H9 (cell line): ENCODE measurements at regions not wholly inside any gene's neighbourhood (a gene's known extent, or its start where the extent isn't known, plus 50 kb on each side); places are given as distances from the start of the nearest gene placed in this dataset.

Source experiments
- DNase-seq: peaks from one replicate; pipeline ENCODE4 v3.0.0-alpha.2; 2017
- H2AFZ ChIP-seq: one replicate; pipeline ENCODE4 v1.6.1; 2013; ENCODE audit warnings: mild to moderate bottlenecking, low read length, control low read depth, moderate library complexity
- H2AK5ac ChIP-seq: 2 replicates; pipeline ENCODE4 v1.6.1; 2013; ENCODE audit warnings: low read length, control low read depth, mixed read lengths; ENCODE audit not compliant: insufficient read length
- H2BK120ac ChIP-seq: one replicate; pipeline ENCODE4 v1.6.1; 2013; ENCODE audit warnings: low read depth, mild to moderate bottlenecking, low read length, control low read depth, inconsistent platforms; ENCODE audit not compliant: poor library complexity, severe bottlenecking
- H2BK12ac ChIP-seq: 2 replicates; pipeline ENCODE4 v1.6.1; 2013; ENCODE audit warnings: low read length, control low read depth, mixed read lengths, low read depth; ENCODE audit not compliant: insufficient read length
- H2BK15ac ChIP-seq: 2 replicates; pipeline ENCODE4 v1.6.1; 2013; ENCODE audit warnings: low read depth, low read length, control low read depth
- H2BK20ac ChIP-seq: one replicate; pipeline ENCODE4 v1.6.1; 2013; ENCODE audit warnings: low read depth, mild to moderate bottlenecking, low read length, control low read depth, inconsistent platforms; ENCODE audit not compliant: poor library complexity, severe bottlenecking
- H2BK5ac ChIP-seq: 2 replicates; pipeline ENCODE4 v1.6.1; 2013; ENCODE audit warnings: low read length, control low read depth, mixed read lengths; ENCODE audit not compliant: insufficient read length
- H3K14ac ChIP-seq: 2 replicates; pipeline ENCODE4 v1.6.1; 2013; ENCODE audit warnings: low read length, control low read depth; ENCODE audit not compliant: insufficient read depth
- H3K18ac ChIP-seq: 2 replicates; pipeline ENCODE4 v1.6.1; 2013; ENCODE audit warnings: low read depth, mild to moderate bottlenecking, mixed read lengths, low read length, control low read depth; ENCODE audit not compliant: insufficient read length
- H3K23ac ChIP-seq: 2 replicates; pipeline ENCODE4 v1.6.1; 2013; ENCODE audit warnings: low read length, control low read depth, mixed read lengths, low read depth; ENCODE audit not compliant: insufficient read length
- H3K23me2 ChIP-seq: 2 replicates; pipeline ENCODE4 v1.6.1; 2013; ENCODE audit warnings: low read depth, mild to moderate bottlenecking, mixed read lengths, low read length, control low read depth; ENCODE audit not compliant: insufficient read length, poor library complexity, severe bottlenecking
- H3K27ac ChIP-seq: 2 replicates; pipeline ENCODE4 v1.5.1; 2013; ENCODE audit warnings: low read length, control low read depth, mixed read lengths, low read depth; ENCODE audit not compliant: insufficient read length
- H3K27me3 ChIP-seq: 2 replicates; pipeline ENCODE4 v1.6.1; 2013; ENCODE audit warnings: low read length, control low read depth, inconsistent platforms; ENCODE audit not compliant: insufficient read depth
- H3K4ac ChIP-seq: 2 replicates; pipeline ENCODE4 v1.6.1; 2013; ENCODE audit warnings: low read depth, mild to moderate bottlenecking, control low read depth, inconsistent platforms, low read length, moderate library complexity
- H3K4me1 ChIP-seq: 2 replicates; pipeline ENCODE4 v1.6.1; 2013; ENCODE audit warnings: low read length, control low read depth, inconsistent platforms; ENCODE audit not compliant: insufficient read depth
- H3K4me2 ChIP-seq: 2 replicates; pipeline ENCODE4 v1.6.1; 2013; ENCODE audit warnings: low read length, control low read depth, mixed read lengths; ENCODE audit not compliant: insufficient read length, insufficient read depth
- H3K56ac ChIP-seq: 2 replicates; pipeline ENCODE4 v1.6.1; 2013; ENCODE audit warnings: low read depth, mild to moderate bottlenecking, mixed read lengths, low read length, control low read depth; ENCODE audit not compliant: insufficient read length
- H3K79me1 ChIP-seq: 2 replicates; pipeline ENCODE4 v1.6.1; 2013; ENCODE audit warnings: low read depth, mild to moderate bottlenecking, moderate library complexity, low read length, control low read depth, inconsistent platforms; ENCODE audit not compliant: insufficient read depth, poor library complexity, severe bottlenecking
- H3K79me2 ChIP-seq: 2 replicates; pipeline ENCODE4 v1.6.1; 2013; ENCODE audit warnings: low read length, control low read depth, inconsistent platforms; ENCODE audit not compliant: insufficient read depth
- H3K9ac ChIP-seq: 2 replicates; pipeline ENCODE4 v1.6.1; 2013; ENCODE audit warnings: low read length, control low read depth, mixed read lengths; ENCODE audit not compliant: insufficient read length; ENCODE audit errors: extremely low read depth
- H3K9me3 ChIP-seq: one replicate; pipeline ENCODE4 v1.6.1; 2013; ENCODE audit warnings: low read depth, low read length, inconsistent platforms; ENCODE audit not compliant: control insufficient read depth
- H3T11ph ChIP-seq: one replicate; pipeline ENCODE4 v1.6.1; 2013; ENCODE audit warnings: mild to moderate bottlenecking, low read length, control low read depth, inconsistent platforms
- H4K20me1 ChIP-seq: one replicate; pipeline ENCODE4 v1.6.1; 2013; ENCODE audit not compliant: control insufficient read depth, insufficient read length, insufficient read depth
- H4K5ac ChIP-seq: 2 replicates; pipeline ENCODE4 v1.6.1; 2013; ENCODE audit warnings: low read depth, mild to moderate bottlenecking, mixed read lengths, low read length, control low read depth; ENCODE audit not compliant: insufficient read length
- H4K8ac ChIP-seq: replicated peaks from 2 replicates; pipeline ENCODE4 v1.6.1; 2013; ENCODE audit warnings: low read length, control low read depth, mixed read lengths, low read depth; ENCODE audit not compliant: insufficient read length
- H4K91ac ChIP-seq: 2 replicates; pipeline ENCODE4 v1.6.1; 2013; ENCODE audit warnings: low read depth, mild to moderate bottlenecking, moderate library complexity, mixed read lengths, low read length, control low read depth; ENCODE audit not compliant: insufficient read length
- H3K27ac Mint-ChIP-seq, 3 experiments: 2 replicates in 2 of 3; 3 replicates in 1 of 3; pipeline ENCODE4 v1.8.0; 2020 to 2021; ENCODE audit warnings: mixed read lengths in 3 of 3, mild to moderate bottlenecking in 1 of 3, moderate library complexity in 1 of 3
- H3K27me3 Mint-ChIP-seq: 2 replicates; pipeline ENCODE4 v1.8.0; 2021; ENCODE audit warnings: low read depth, mild to moderate bottlenecking, moderate library complexity, mixed read lengths
- H3K36me3 Mint-ChIP-seq, 3 experiments: 2 replicates in 2 of 3; 3 replicates in 1 of 3; pipeline ENCODE4 v1.8.0; 2020 to 2021; ENCODE audit warnings: low read depth in 3 of 3, mixed read lengths in 3 of 3; ENCODE audit not compliant: insufficient read depth in 1 of 3
- H3K4me1 Mint-ChIP-seq, 2 experiments: 2 replicates each; pipeline ENCODE4 v1.8.0; 2020; ENCODE audit warnings: mixed read lengths in 2 of 2
- H3K4me3 Mint-ChIP-seq, 2 experiments: 2 replicates in 1 of 2; 3 replicates in 1 of 2; pipeline ENCODE4 v1.8.0; 2020 to 2021; ENCODE audit warnings: mild to moderate bottlenecking in 2 of 2, mixed read lengths in 2 of 2, moderate library complexity in 1 of 2
- H3K9me3 Mint-ChIP-seq, 2 experiments: 2 replicates in 1 of 2; 3 replicates in 1 of 2; pipeline ENCODE4 v1.8.0; 2020; ENCODE audit warnings: mild to moderate bottlenecking in 2 of 2, mixed read lengths in 2 of 2, moderate library complexity in 1 of 2
- CTCF ChIP-seq: fragments of 200-600 bp; sonication (generic); conservative IDR thresholded peaks from 3 replicates; pipeline ENCODE4 v1.8.0; 2021; ENCODE audit warnings: antibody characterized with exemption, mild to moderate bottlenecking
- WGBS: extraction: QIAGEN DNeasy Blood & Tissue Kit; methylation state at CpG from one replicate; pipeline ENCODE4 v1.1.7; 2013; ENCODE audit warnings: missing lambda C conversion rate, low lambda C conversion rate, mixed read lengths; ENCODE audit not compliant: insufficient read length; ENCODE audit errors: extremely low coverage; 5-methylcytosine and 5-hydroxymethylcytosine counted together

- Histone ChIP-seq H2BK5ac (no peak overlapping the region), H3K56ac (no peak overlapping the region), H2BK12ac (no peak overlapping the region), H4K5ac (no peak overlapping the region), H3K27ac (no peak overlapping the region), H4K8ac (no peak overlapping the region), H2AFZ (no peak overlapping the region), H3K9me3 (no peaks in the 10 kb centered on the region), H3T11ph (no peak overlapping the region), H3K79me1 (no peaks in the 10 kb centered on the region), H4K91ac (no peak overlapping the region), H3K18ac (no peak overlapping the region), H4K20me1 (no peaks in the 10 kb centered on the region), H2AK5ac (no peak overlapping the region), H3K14ac (no peak overlapping the region), H3K4me2 (no peak overlapping the region), H3K27me3 (no peaks in the 10 kb centered on the region), H3K9ac (no peak overlapping the region), H3K4me1 (no peaks in the 10 kb centered on the region; the same call in 1 of the 2 replicates), H2BK15ac (no peak overlapping the region), H3K23ac (no peak overlapping the region), H3K4ac (no peak overlapping the region), H3K79me2 (no peaks in the 10 kb centered on the region), H3K23me2 (no peaks in the 10 kb centered on the region), H2BK20ac (no peak overlapping the region), H2BK120ac (no peak overlapping the region)
- H3K27me3 Mint-ChIP-seq, result no peaks in the 10 kb centered on the region
- no peak for DNase-seq
- H3K4me1 Mint-ChIP-seq, result peaks cover 5 to 8% of the 10 kb centered on the region in 2 experiments
- no peaks in the 10 kb centered on the region for H3K9me3 Mint-ChIP-seq
- no peak overlapping the region for H3K4me3 Mint-ChIP-seq
- no CpG with 5 or more reads among the region's 3 CpGs for WGBS
- no peaks in the 10 kb centered on the region for H3K36me3 Mint-ChIP-seq
- no peak overlapping the region for H3K27ac Mint-ChIP-seq
- TF ChIP-seq CTCF, result no peak
These were observed 138.6 kb downstream of the CEMIP2 start for GRCh38 chr9:71629578-71630215.
